ENCODE measurements at regions not wholly inside any gene's neighbourhood (a gene's known extent, or its start where the extent isn't known, plus 50 kb on each side); places are given as distances from the start of the nearest gene placed in this dataset.

- no peak overlapping the region for H3K27ac ChIP-seq
- no peaks in the 10 kb centered on the region for H3K9me3 ChIP-seq
- no peaks in the 10 kb centered on the region for H3K27me3 ChIP-seq (replicated peaks; ENCODE audit: insufficient read depth)
- H3K36me3 ChIP-seq, result no peaks in the 10 kb centered on the region
- no peaks in the 10 kb centered on the region for H3K4me1 ChIP-seq (ENCODE audit: control insufficient read depth in 1 of 2, low read depth in 2 of 2)
- H3K4me3 ChIP-seq, result no peak overlapping the region
- TF ChIP-seq CTCF (IDR thresholded peaks at IDR 0.05), result no peak
- no peak for DNase-seq (ENCODE audit: low spot score)
- ATAC-seq (ENCODE audit: insufficient number of reproducible peaks, low FRiP score, low read depth), result no peak
Observed at GRCh38 chr3:13132281-13132680, 59.1 kb upstream of the IQSEC1 start.

- no peak for TF ChIP-seq CTCF (IDR thresholded peaks at IDR 0.05)
- ATAC-seq (ENCODE audit: insufficient number of reproducible peaks, low FRiP score, low read depth) (no peak), DNase-seq (ENCODE audit: low spot score) (no peak)
- H3K4me3 ChIP-seq, result no peak overlapping the region
- H3K27me3 ChIP-seq (replicated peaks; ENCODE audit: insufficient read depth), result no peaks in the 10 kb centered on the region
- H3K27ac ChIP-seq, result no peak overlapping the region
- no peaks in the 10 kb centered on the region for H3K9me3 ChIP-seq
- H3K4me1 ChIP-seq (ENCODE audit: control insufficient read depth in 1 of 2, low read depth in 2 of 2), result no peaks in the 10 kb centered on the region
- H3K36me3 ChIP-seq, result no peaks in the 10 kb centered on the region
Observed at GRCh38 chr3:13130464-13131193, 57.4 kb upstream of the IQSEC1 start.

GRCh38 chr3:13125092-13126015 is 52.1 kb upstream of the IQSEC1 start:
- Histone ChIP-seq H3K36me3 (no peaks in the 10 kb centered on the region), H3K27ac (no peak overlapping the region), H3K9me3 (no peaks in the 10 kb centered on the region), H3K4me1 (ENCODE audit: control insufficient read depth in 1 of 2, low read depth in 2 of 2) (no peaks in the 10 kb centered on the region), H3K4me3 (no peak overlapping the region), H3K27me3 (replicated peaks; ENCODE audit: insufficient read depth) (no peaks in the 10 kb centered on the region)
- no peak for TF ChIP-seq CTCF (IDR thresholded peaks at IDR 0.05)
- DNase-seq (ENCODE audit: low spot score) (no peak), ATAC-seq (ENCODE audit: insufficient number of reproducible peaks, low FRiP score, low read depth) (no peak)

GRCh38 chr3:13124631-13125030 is 51.4 kb upstream of the IQSEC1 start:
- H3K27me3 ChIP-seq (replicated peaks; ENCODE audit: insufficient read depth), result no peaks in the 10 kb centered on the region
- H3K4me1 ChIP-seq (ENCODE audit: control insufficient read depth in 1 of 2, low read depth in 2 of 2), result no peaks in the 10 kb centered on the region
- no peaks in the 10 kb centered on the region for H3K36me3 ChIP-seq
- TF ChIP-seq CTCF (IDR thresholded peaks at IDR 0.05), result no peak
- no peak overlapping the region for H3K27ac ChIP-seq
- no peak for ATAC-seq (ENCODE audit: insufficient number of reproducible peaks, low FRiP score, low read depth)
- no peak for DNase-seq (ENCODE audit: low spot score)
- no peaks in the 10 kb centered on the region for H3K9me3 ChIP-seq
- no peak overlapping the region for H3K4me3 ChIP-seq

- DNase-seq (ENCODE audit: low spot score), result no peak
Observed at GRCh38 chr3:13123765-13124164, 50.5 kb upstream of the IQSEC1 start.

More at GRCh38 chr3:13123765-13124164, 50.5 kb upstream of the IQSEC1 start:
- Histone ChIP-seq H3K9me3 (no peaks in the 10 kb centered on the region), H3K4me3 (no peak overlapping the region), H3K27me3 (replicated peaks; ENCODE audit: insufficient read depth) (no peaks in the 10 kb centered on the region), H3K36me3 (no peaks in the 10 kb centered on the region), H3K4me1 (ENCODE audit: control insufficient read depth in 1 of 2, low read depth in 2 of 2) (no peaks in the 10 kb centered on the region), H3K27ac (no peak overlapping the region)
- no peak for TF ChIP-seq CTCF (IDR thresholded peaks at IDR 0.05)
- no peak for ATAC-seq (ENCODE audit: insufficient number of reproducible peaks, low FRiP score, low read depth)
